ENCODE measurements at regions not wholly inside any gene's neighbourhood (a gene's known extent, or its start where the extent isn't known, plus 50 kb on each side); places are given as distances from the start of the nearest gene placed in this dataset.

GRCh38 chr18:34299828-34300227 lies 75.1 kb upstream of the NOL4 start:
- intact Hi-C loops (cut with micrococcal nuclease), result no loop called here
- Mint-ChIP-seq H3K9me3 (ENCODE audit: unreplicated experiment) (peaks cover 41% of the 10 kb centered on the region), H3K4me3 (ENCODE audit: unreplicated experiment) (no peak overlapping the region), H3K27me3 (ENCODE audit: insufficient read depth, unreplicated experiment) (no peaks in the 10 kb centered on the region), H3K27ac (ENCODE audit: low read depth, unreplicated experiment) (no peak overlapping the region), H3K36me3 (ENCODE audit: insufficient read depth, unreplicated experiment) (no peaks in the 10 kb centered on the region), H3K4me1 (ENCODE audit: insufficient read depth, unreplicated experiment) (no peaks in the 10 kb centered on the region)
- ChIA-PET CTCF (no interaction called here), POLR2A (no interaction called here)
- BruUV-seq (replicated peaks), result no TSS peak
- no peak for TF ChIP-seq CTCF (IDR thresholded peaks at IDR 0.05; ENCODE audit: unreplicated experiment)
- no peak for DNase-seq (ENCODE audit: unreplicated experiment)

GRCh38 chr18:34311468-34311867 lies 86.8 kb upstream of the NOL4 start:
- no TSS peak for BruUV-seq (replicated peaks)
- intact Hi-C loops (cut with micrococcal nuclease), result no loop called here
- H3K36me3 Mint-ChIP-seq (ENCODE audit: insufficient read depth, unreplicated experiment), result no peaks in the 10 kb centered on the region
- ChIA-PET POLR2A (no interaction called here), CTCF (interaction anchor here (0.7 to 0.9 kb wide), 2 partner anchors 11 to 510 kb away, joined by 3 to 4 read pairs; no protein-coding TSS in a partner anchor)
- no peak for TF ChIP-seq CTCF (IDR thresholded peaks at IDR 0.05; ENCODE audit: unreplicated experiment)
- no peak for DNase-seq (ENCODE audit: unreplicated experiment)
- H3K9me3 Mint-ChIP-seq (ENCODE audit: unreplicated experiment), result peaks cover 22% of the 10 kb centered on the region
- no peak overlapping the region for H3K27ac Mint-ChIP-seq (ENCODE audit: low read depth, unreplicated experiment)
- H3K4me1 Mint-ChIP-seq (ENCODE audit: insufficient read depth, unreplicated experiment), result no peaks in the 10 kb centered on the region
- no peaks in the 10 kb centered on the region for H3K27me3 Mint-ChIP-seq (ENCODE audit: insufficient read depth, unreplicated experiment)
- H3K4me3 Mint-ChIP-seq (ENCODE audit: unreplicated experiment), result no peak overlapping the region

GRCh38 chr18:34314847-34315246 lies 90.1 kb upstream of the NOL4 start:
- H3K4me1 Mint-ChIP-seq (ENCODE audit: insufficient read depth, unreplicated experiment), result no peaks in the 10 kb centered on the region
- DNase-seq (ENCODE audit: unreplicated experiment), result no peak
- CTCF ChIA-PET, result no interaction called here
- H3K9me3 Mint-ChIP-seq (ENCODE audit: unreplicated experiment), result peaks cover 22% of the 10 kb centered on the region
- H3K27me3 Mint-ChIP-seq (ENCODE audit: insufficient read depth, unreplicated experiment), result no peaks in the 10 kb centered on the region
- H3K4me3 Mint-ChIP-seq (ENCODE audit: unreplicated experiment), result no peak overlapping the region
- POLR2A ChIA-PET, result no interaction called here
- no peak for TF ChIP-seq CTCF (IDR thresholded peaks at IDR 0.05; ENCODE audit: unreplicated experiment)
- no peaks in the 10 kb centered on the region for H3K36me3 Mint-ChIP-seq (ENCODE audit: insufficient read depth, unreplicated experiment)
- H3K27ac Mint-ChIP-seq (ENCODE audit: low read depth, unreplicated experiment), result no peak overlapping the region
- BruUV-seq (replicated peaks), result no TSS peak
- intact Hi-C loops (cut with micrococcal nuclease), result no loop called here

GRCh38 chr18:34315591-34316352 lies 91.1 kb upstream of the NOL4 start:
- ChIA-PET POLR2A (no interaction called here), CTCF (interaction anchor here (0.6 to 2.2 kb wide), 2 partner anchors 78 to 193 kb away, joined by 3 to 6 read pairs; no protein-coding TSS in a partner anchor)
- Mint-ChIP-seq H3K27me3 (ENCODE audit: insufficient read depth, unreplicated experiment) (no peaks in the 10 kb centered on the region), H3K9me3 (ENCODE audit: unreplicated experiment) (peaks cover 22% of the 10 kb centered on the region), H3K36me3 (ENCODE audit: insufficient read depth, unreplicated experiment) (no peaks in the 10 kb centered on the region), H3K4me3 (ENCODE audit: unreplicated experiment) (no peak overlapping the region), H3K27ac (ENCODE audit: low read depth, unreplicated experiment) (no peak overlapping the region), H3K4me1 (ENCODE audit: insufficient read depth, unreplicated experiment) (no peaks in the 10 kb centered on the region)
- no peak for TF ChIP-seq CTCF (IDR thresholded peaks at IDR 0.05; ENCODE audit: unreplicated experiment)
- intact Hi-C loops (cut with micrococcal nuclease), result no loop called here
- no peak for DNase-seq (ENCODE audit: unreplicated experiment)
- no TSS peak for BruUV-seq (replicated peaks)
